HG03064 (cell line): ENCODE measurements at regions not wholly inside any gene's neighbourhood (a gene's known extent, or its start where the extent isn't known, plus 50 kb on each side); places are given as distances from the start of the nearest gene placed in this dataset.
A peak's percentile ranks its signal among the peaks of the same experiment; 100 is the strongest.

Experiments
- ATAC-seq: cut with Tn5 transposase; IDR thresholded peaks from one replicate; pipeline ENCODE4 v1.9.1; 2021; ENCODE audit warnings: low read depth; ENCODE audit not compliant: unreplicated experiment

DNA sequence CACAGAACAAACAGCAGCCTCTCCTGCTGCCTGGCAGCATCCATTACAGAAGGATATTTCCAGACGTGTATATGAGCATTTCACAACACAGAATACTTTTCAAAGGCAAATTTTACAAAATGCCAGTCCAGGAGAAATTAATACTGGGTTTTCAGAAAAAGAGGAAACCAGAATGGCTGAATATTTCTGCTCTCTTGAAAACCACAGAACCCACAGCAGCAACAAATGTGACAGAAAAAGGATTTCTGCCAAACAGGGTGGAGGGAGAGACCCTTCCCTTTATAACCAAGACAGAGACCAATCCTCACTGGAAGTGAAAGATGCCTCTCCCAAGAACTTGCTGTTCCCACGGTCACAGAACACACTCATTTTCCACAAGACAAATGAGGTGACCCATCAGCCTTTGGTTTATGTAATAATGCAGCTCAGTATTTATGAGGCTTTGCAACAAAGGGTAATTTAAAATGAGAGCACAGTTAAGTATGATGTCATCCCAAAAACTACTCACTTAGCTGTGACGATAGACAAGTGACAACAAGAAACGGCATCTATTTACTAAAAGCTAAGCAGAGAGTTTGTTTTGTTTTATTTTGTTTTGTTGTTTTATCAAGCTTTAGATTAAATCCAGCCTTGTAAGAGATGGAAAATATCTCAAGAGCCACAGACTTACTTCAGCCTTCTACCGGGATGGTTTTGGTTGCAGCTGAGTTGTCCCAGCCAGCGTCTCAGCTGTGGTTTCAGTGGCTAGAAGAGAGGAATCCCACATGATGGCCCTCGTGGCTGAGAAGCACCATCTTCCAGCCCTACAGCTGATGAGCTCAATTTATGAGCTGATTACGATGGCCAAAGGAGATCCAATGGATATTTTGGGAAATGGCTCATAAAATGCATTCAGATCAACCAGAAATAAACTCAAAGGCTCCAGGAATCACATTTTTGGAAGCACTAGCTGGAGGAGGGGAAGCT is 249.3 kb upstream of the AGAP1 start:
- ATAC-seq, result no peak

DNA sequence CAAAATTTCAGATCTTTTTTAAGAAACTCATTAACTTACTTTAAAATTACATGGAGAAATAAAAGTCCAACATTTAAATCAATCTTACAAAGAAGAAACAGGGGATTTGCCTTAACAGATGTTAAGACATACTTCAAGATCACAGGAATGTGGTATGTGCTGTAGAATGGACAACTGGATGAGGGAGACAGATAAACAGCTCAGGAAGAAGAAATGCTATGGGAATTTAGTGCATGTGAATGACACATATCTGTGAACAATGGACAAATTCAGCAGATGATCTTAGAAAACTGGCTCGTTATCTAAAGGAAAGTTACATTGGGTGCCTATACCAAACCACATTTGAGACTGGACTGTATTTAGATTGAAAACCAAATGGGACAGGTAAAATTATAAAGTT is 246.8 kb upstream of the AGAP1 start:
- no peak for ATAC-seq

DNA sequence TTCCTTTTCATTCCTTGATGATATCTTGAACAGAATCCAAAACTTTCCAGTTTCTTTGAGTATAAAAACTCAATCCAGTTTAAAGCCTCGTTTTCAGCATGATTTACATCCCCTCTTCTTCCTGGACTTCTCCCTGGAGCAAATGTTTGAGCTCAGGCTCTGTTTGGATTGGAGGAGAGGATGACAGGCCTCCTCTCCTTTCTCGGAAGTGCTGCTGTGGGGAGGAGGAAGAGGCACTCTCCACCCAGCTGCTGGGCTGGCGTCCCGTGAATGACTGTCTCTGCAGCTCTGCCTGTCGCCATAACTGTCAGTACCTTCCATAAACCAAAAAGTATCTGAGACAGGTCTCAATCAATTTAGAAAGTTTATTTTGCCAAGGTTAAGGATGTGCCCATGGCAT is 238.2 kb upstream of the AGAP1 start:
- no peak for ATAC-seq

DNA sequence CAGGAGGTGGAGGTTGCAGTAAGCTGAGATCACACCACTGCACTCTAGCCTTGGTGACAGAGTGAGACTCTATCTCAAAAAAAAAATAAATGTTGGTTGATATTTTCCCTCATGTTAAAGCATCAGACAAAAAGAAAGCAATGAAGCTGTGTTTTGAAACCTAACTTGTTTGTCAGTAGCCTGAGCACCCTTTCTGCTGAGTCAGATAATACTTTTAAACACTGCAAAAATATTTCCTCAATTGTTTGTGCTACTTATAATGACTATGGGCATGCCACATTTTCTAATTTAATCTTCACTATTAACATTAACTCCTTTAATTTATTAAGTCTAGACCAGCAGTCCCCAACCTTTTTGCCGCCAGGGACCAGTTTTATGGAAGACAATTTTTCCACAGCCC is 236.3 kb upstream of the AGAP1 start:
- ATAC-seq, result no peak

DNA sequence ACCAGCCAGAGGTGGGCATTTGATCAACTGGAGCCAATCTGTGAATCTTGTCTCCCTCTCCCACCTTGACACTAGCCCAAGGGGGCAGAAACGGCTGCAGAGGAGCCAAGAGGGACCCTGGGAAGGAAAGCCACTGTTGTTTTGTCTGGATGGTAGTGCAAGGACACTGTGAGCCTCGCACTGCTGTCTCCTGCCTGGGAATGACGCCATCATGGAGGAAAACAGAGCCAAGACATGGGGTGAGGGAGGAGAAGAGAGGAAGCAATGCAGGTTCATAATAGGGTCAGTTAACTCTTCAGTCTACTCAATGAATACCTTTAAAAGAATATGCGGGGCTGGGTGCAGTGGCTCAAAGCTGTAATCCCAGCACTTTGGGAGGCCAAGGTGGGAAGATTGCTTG is 231.1 kb upstream of the AGAP1 start:
- ATAC-seq, result no peak

DNA sequence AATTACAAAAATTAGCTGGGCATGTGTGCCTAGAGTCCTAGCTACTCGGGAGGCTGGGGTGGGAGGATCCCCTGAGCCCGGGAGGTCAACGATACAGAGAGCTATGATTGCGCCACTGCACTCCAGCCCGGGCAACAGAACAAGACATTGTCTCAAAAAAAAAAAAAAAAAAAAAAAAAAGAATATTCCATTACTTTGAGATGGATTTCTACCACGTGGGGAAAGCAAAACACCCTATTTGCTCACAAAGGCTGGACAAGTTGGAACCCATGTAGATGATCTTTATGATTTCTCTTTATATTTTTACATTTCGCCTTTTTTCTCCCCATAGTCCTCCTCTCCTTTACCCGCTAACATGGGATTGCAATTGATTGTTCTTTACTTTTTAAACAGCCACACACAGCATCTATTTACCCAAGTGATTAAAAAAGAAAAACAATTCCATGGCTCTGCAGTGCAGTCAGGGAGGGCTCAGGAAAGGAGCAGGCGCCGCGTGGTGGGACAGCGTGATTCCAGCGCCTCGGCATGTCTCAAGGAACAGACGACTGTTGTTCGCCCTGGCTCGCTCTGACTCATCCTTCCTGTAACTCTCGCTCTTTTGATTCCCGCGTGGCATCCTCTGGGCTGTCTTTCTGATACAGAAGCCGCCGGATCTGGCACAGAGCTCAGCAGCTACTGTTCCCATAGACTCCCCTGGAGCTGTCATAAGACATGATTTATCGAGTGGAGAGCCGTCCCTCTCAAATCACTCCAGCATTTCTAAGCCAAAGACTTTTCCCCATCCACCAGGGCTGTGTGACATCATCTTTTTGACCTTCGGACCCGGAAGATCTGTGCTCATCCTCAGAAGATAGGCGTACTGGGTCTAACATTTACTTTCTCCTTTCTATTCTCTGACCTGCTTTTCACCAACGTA is 230.4 kb upstream of the AGAP1 start:
- no peak for ATAC-seq

DNA sequence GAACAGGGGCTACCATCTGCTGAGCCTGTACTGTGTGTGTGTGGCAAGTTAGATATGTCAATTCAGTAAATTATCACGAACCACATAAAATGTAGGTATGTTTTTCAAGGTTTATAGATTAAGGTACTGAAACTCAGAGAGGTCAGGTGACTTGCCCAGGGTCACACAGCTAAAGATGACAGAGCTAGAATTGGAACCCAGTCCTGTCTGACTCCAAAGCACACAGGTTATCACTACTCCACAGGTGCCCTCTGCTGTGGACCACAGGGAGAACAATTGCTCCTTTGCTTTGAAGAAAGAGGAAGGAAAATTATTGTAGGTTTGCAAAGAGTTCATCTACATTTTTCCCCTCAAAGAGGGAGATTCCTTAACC is 229.7 kb upstream of the AGAP1 start:
- no peak for ATAC-seq

DNA sequence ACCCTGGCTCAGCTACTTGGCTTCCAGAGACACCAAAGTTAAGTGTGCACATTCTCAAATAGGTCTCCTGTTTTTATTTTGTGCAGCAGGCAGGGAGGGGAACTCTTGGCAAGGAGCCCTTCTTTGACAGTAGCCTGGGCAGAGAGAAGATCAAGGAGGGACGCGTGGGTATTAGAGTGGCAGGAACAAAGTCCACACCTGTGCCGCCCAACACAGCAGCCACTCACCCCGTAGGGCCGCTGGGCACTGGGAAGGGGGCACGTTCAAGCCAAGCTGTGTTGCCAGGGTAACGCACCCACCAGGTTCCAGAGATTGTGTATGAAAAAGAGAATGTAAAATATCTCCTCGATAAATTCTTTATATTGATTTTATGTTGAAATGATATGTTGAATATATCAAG is 229.3 kb upstream of the AGAP1 start:
- ATAC-seq, result no peak

DNA sequence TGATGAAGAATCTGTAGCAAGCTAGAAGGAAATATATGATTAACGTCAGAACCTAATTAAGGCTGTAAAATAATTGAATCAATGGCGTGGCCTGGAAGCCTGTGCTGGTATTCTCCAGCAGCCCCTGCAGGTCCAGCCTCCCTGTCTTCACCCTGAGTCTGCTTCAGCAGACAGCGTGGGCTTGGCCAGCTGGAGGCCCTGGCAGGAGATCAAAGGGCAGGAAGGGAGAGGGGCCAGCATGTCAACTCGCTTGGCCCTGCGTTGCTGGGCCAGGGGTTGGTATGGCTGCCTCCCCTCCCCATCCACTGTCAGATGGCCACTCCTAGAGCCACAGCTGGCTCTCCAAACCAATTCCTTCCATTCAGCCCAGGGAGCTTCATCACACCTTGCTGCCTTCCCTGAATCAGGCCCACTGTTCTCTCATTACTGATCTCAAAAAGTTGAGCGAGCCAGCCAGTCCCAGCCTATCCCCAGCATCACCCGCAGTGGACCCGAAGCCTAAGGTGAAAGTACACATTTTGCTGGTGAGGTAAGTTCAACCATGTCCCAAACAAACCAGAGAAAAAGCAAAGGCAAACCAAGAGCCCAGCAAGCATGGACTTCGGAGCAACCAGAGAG is 228.4 kb upstream of the AGAP1 start:
- ATAC-seq, result no peak

DNA sequence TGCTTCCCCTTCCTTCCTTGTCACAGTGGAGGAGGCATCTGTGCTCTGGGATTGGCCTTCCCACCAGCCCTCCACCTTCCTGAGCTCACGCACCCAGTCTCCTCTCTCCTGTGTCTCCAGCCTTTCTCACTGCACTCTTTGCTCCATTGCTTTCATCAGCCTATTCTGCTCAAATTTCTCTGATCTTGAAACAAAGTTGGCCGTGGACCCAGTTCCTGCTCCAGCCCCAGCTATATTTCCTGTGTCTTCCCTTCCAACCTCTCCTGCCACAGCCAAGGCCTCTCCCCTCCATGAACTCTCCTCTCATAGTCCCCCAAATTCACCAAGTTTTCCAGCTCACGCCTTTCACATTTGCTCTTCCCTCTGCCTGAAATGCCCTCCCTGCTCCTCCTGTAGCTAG is 226.6 kb upstream of the AGAP1 start:
- no peak for ATAC-seq

DNA sequence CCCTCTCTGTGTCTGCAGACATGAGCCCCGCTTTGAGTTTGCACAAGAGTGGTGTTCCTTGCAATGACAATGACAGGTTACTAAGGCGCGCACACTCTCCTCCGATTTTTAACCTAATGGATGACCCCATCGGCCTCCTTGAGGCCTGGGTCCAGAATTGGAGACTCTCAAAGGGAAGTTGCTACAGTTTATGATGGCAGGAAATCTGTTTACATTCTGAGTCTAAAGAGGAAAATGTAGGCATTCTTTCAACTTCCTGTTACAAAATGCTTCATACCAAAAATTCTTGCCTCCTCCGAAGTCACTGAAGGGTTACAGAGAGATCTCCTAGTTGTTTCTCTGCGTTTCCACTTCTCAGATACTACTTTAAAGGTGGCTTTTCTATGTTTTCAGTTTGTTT is 225.3 kb upstream of the AGAP1 start:
- no peak for ATAC-seq

DNA sequence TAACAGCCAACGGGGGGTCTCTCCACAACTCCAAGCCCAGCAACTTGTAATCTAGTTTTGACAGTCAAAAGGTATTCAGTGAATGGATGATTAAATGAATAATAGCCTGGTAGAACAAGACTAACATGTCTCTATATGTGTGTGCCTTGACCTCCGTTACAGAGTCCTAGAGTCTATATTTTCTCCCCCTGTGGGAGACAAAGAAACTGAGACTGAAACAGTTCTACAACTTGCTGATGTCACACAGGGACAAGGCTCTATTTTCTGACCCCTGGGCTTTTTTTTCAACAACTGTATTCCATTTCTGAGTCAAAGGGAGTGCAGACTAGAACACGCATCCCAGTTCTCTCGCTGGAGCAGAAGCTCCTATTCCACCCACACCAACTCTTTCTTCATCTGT is 223.6 kb upstream of the AGAP1 start:
- peak; percentile 39 for ATAC-seq

DNA sequence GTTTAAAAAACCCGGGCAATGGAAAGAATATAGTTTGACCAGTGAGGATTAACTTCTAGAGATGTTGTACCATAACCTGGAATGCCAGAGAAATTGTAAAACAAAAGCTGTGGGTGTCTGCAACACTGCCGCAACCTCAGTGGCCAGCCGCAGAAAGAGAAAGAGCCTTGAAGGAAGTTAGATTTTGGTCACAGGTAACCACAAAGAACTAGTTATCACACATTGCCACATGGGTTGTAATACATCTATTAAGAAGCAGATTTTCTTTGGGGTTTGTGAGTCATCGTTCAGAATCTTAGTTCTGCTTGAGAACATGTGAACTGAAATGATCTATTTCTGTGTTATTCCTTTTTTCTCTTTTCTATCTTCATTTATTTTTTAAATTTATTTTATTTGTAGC is 222.9 kb upstream of the AGAP1 start:
- peak; percentile 93 for ATAC-seq

DNA sequence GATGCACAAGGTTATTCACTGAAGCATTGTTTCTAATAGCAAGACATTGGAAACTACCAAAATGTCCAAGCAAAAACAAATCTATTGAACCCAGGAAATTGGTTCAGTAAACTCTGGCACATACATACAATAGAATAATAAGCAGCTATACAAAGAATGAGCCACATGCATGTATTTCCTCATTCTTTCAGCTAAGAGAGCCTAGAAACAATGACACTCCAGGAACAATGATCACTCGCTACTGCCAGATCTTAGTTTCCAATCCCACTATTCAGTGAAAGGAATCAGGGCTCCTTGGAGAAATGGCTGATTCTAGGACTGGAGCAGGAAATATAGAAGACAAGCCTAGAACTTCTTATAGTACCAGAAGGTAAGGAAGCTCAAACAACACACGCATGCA is 221.9 kb upstream of the AGAP1 start:
- ATAC-seq, result no peak

DNA sequence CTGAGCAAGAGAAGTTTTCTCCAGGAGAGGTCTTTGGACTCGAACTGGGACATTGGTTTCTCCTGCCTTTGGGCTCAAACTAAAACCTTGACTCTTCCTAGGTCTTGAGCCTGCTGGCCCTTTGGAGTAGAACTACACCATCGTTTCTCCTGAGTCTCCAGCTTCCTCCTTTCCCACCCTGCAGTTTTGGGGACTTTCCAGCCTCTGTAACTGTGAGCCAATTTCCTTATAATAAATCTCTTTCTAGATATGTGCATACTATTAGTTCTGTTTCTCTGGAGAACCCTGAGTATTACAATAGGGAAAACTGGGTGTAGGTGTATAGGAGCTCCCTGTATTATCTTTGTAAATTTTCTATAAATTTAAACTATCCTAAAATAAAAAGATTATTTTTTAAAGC is 219.8 kb upstream of the AGAP1 start:
- no peak for ATAC-seq

DNA sequence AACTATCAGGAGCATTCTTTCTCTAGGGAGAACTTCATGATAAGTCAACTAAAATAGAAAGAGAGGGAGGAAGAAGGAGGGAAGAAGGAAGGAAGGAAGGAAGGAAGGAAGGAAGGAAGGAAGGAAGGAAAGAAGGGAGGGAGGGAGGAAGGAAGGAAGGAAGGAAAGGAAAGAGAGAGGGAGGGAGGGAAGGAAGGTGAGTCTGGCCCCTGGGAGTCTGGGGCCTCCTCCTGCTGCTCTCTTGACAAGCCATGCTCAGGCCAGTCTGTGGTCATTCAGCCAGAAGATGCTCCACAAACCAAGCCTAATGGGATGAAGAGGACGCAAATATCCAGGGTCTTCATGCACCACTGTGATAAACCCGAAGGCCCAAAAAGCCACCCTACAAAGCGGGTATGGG is 216.4 kb upstream of the AGAP1 start:
- ATAC-seq, result no peak

DNA sequence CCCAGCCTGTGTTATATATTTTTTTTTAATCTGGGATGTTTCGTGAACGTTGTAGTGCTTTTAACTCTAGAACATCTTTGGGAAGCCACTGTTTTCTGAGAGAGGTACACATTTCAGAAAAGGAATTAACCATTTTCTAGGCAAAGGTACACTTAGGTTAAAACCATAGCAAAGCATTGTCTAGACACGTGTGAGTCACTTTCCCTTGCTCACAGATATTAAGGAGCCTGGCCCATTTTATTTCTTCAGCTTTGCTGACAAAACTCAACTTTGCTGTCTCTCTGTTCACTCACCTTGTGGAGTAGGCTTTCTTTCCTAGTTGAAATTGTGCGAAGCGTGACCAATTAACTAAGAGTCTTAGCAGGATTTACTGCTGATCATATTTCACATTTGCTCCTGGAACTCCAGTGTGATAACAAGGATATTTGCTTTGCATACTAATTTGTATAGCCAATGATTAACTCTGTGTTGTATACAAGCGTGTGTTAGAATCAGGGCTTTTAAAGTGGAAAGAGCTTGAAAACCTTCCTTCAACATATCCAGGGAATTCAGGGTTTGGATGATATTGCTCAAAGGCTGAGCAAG is 215.0 kb upstream of the AGAP1 start:
- no peak for ATAC-seq

DNA sequence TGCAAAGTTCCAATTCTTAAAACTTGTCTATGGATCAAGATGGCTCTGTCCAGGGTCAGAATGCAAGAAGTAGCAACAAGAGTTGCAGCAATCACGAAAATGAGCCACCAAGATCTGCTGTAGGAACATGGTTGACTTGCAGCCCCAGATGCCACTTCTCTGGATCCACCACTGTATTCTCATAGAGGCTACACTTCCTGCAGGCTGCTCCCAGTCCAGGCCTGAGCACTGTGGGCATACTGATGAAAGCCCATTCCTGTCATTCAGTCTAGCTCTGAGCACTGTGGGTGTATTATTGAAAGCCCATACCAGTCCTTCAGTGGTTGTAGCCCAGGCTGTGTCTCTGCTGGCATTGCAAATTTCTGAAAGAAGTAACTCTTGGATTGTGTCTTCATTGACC is 213.9 kb upstream of the AGAP1 start:
- ATAC-seq, result no peak

DNA sequence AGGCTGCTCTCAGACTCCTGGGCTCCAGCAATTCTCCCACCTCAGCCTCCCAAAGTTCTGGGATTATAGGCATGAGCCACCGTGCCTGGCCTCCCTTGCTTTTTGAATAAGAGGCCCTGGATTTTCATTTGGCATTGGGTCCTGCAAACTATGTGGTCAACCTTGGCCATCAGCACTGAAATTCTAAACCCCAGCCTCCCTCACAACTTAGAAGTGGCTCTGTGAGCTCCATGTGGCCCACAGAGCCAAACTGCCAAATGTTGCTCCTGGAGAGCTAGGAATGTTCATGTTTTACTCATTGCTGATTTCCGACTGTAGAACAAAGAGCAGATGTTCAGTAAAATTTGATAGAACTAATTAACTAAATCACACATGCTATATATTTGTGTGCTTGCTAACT is 210.6 kb upstream of the AGAP1 start:
- no peak for ATAC-seq

DNA sequence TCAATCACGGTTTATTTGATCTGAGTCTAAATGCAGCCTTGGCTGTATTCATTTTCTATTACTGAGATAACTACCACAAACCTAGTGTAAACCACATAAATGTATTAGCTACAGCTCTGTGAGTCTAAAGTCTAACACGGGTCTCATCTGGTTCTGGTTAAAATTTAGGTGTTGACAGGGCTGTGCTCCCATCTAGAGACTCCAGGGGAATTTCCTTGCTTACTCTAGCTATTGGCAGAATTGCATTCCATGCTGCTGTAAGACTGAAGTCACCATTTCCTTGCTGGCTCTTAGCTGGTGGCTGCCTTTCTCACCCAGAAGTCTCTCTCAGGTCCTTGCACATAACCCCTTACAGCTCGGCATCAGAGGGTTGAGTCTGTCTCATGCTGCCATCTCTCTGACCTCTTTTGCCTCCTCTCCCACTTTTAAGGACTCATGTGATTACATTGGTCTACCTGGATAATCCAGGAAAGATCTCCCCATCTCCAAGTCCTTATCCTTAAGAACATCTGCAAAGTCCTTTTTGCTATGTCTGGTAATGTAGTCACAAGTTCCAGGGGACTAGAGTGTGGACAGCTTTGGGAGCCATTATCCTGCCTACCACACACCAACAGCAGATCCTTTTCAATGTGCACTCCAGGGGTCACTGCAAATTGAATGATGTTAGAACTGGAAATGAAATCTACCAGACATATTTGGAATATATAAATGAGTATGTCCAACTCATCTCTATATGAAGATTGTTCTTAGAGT is 207.0 kb upstream of the AGAP1 start:
- no peak for ATAC-seq
